ENCODE measurements at regions not wholly inside any gene's neighbourhood (a gene's known extent, or its start where the extent isn't known, plus 50 kb on each side); places are given as distances from the start of the nearest gene placed in this dataset.
"Not testable (repeated sequence)": the region's sequence is repeated elsewhere in the genome, so short reads cannot be mapped to it uniquely, and the experiment has no call there.

GRCh38 chr12:17076811-17077210 lies 470.8 kb upstream of the LMO3 start:
- DNase-seq = peak in 1 of 2 experiments; percentile 35

DNA sequence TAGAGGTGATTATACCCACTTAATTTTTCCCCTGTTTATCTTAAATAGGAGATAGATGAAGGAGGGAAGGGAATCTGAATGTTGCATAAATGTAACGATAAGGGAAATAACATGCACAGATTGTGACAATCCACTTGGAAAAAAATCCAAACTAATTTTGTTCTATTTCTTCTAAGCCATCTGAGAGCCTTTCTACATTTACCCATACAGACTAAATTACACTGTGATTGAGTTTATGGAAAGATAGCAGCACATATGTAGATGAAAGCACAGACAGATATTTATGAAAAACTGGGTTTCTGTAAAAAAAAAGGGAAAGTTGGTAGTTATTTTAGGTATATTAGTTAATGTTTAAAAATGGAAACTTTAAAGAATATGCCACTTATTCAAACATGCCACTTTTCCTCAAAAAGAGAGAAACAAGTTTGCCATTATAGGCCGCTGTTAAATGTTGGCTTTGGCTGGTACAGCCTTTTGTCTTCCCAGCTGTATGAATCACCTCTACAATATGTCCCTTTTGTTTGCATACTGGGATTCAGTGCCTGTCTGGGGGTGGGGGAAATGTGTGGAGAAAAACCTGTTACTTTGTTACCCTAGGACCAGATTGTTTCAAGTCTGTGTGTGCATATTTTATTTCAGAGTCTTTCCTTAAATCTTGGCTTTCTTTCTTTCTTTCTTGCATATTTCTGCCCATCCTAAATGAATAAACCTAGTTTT lies 470.2 kb upstream of the LMO3 start:
- DNase-seq = peak; percentile 54 to 81

GRCh38 chr12:17064834-17065233 lies 458.9 kb upstream of the LMO3 start:
- no peak for DNase-seq

GRCh38 chr12:17062267-17063036 lies 456.5 kb upstream of the LMO3 start:
- no peak for DNase-seq

GRCh38 chr12:17060260-17060659 lies 454.3 kb upstream of the LMO3 start:
- no peak for DNase-seq

DNA sequence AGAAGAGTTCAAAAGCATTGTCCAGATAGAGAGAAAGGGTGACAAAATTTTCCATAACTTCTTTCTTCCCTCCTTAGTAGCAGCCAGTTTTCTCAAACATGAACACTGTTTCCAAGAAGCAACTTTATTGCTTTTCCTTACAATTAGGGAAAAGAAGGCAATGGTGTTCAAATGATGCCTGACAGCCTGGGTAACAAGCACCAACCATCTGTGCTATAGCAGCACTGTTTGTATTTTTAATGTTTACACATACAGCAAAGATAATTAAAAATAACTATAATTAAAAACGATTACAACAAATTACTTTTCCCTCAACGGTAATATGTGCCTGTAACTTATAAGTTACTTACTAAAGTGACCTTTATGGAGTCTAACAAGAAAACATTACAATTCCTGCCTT lies 450.6 kb upstream of the LMO3 start:
- DNase-seq = no peak

DNA sequence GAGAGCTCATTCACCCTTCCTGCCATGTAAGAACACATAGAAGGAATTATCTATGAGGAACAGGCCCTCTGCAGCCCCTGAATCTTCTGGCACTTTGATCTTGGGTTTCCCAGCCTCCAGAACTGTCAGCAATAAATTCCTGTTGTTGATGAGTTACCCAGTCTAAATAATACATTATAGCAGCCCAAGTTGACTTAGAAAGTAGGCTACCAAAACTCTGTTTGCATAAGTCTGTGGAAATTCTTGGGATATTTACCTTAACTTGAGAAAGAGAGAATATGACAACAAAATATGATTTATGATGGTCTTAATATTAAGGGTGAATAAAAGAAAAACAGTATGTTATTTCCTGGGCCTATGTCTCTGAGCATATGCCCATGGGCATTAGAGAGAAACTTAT lies 433.0 kb upstream of the LMO3 start:
- no peak for DNase-seq

DNA sequence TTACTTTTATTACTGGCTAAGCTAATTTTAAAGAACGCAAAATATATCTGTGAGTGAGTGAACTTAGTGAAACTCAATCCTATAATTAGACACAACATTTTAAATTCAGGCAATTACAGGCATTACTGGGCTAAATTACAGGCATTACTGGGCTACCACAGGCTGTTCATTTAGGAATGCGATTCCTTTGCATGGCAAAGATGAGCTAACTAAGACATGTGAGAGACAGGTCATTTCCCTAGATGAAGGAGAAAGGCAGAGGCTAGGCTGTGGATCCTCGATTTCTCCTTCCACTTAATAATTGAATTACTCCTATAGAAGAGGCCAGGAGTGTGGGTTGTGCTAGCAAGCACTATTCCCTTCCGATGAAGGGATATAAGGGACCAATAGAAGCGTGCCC lies 429.4 kb upstream of the LMO3 start:
- DNase-seq = no peak

GRCh38 chr12:17030338-17030737 lies 424.4 kb upstream of the LMO3 start:
- no peak for DNase-seq

DNA sequence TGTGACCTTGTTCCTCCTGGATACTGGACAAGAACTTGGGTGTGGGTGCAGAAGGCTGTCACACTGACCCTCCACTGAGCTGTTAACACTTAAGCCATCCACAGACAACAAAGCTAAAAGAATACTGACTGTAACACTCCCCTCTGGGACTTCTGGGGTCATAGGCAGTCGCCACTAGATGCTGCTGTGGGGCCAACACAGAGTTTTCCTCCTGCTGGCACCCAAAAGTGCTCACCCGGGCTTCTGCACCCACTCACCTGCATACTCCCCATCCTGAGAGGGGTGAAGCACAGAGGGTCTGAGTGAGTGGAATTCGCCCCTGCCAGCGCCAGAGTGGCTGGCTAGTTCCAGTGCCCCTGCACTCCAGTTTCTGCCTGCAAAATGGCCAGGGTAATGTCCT lies 422.4 kb upstream of the LMO3 start:
- no peak for DNase-seq

GRCh38 chr12:17025424-17025823 lies 419.5 kb upstream of the LMO3 start:
- DNase-seq = not testable (repeated sequence)

DNA sequence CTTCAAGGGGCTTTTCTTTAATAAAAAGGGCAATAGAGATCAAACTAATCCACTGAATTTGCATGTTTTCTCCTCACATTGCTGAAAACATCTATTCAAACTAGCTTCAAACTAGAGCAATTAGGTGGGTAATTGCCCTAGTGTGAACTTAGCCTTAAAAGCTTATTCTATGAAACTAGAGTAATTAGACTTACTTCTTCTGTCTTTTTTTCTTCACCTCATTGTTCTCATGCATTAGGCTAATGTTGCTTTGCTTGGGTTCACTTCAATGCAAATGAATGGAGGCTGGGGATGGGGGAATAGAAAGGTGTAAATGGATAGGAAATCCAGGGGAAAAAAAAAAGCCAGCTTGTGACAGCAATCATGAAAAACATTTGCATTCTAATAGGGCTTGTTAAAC lies 414.8 kb upstream of the LMO3 start:
- no peak for DNase-seq

DNA sequence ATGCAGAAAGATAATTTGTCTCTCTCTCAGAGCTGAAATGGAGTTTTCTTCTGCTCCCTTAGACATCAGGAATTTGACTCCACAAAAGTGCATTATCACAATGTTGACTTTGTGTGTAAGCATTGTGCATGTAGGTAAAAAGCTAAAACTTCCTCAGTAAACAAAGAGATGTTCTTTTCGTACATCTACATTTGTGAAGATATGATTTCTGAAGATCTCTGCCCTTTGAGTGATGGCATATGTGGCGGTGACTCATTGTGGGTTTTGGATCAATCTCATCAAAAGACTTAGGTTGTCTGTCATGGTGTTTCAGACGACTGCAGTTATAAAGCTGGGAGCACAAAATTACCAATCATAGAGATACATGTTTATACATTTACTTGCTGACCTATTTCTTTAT lies 411.4 kb upstream of the LMO3 start:
- peak; percentile 29 to 62 for DNase-seq

DNA sequence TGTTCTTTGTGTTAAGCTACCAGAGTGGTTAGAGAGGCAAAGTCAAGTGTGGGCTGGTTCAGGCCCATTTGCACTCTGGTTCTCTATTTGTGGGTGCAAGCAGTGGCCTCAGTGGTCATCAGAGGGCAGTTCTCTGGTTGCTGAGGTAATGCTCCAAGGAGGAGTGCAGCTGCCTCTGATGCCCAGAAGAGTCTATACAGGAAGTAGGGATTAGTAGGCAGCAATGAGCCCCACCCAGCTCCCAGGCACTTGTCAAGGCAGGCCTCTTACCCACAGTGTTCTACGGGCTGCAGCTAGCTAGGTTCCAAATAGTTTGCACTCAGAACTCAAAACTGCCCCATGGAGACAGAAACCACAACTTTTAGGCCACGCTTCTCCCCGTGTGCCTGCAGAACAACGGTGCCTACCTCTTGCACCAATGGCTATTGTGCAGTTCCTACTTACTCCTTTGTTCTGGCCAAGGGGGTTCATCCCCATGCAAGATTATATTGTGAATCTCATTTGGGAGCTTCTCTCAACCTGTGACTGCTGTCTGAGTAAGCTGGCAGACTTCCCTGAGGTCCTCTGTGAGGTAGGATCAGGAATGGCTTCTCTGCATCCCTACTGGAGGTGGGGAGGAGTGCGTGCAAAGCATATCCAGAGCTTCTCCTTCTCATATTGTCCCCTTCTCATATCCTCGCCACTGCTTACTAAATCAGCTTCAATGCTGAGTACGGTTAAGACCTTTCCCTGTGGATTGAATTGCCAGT lies 410.3 kb upstream of the LMO3 start:
- DNase-seq = no peak

DNA sequence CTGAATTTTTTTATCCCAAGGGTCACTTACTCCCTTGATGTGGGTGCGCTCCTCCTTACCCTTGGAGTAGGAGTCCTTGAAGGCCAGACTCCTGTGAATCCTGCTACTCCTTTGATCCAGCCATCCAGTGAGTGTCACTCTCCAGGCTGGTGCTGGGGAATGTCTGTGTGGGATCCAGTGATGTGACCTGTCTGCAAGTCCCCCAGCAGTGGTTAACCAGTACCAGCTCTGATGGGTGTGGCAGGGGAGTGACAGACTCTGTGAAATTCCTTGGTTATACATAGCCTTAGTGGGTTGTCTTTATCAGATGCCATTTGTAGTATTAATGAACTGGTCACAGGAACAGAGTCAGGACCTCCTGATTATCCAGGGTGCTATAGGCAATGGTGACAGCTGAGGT lies 409.5 kb upstream of the LMO3 start:
- no peak for DNase-seq

DNA sequence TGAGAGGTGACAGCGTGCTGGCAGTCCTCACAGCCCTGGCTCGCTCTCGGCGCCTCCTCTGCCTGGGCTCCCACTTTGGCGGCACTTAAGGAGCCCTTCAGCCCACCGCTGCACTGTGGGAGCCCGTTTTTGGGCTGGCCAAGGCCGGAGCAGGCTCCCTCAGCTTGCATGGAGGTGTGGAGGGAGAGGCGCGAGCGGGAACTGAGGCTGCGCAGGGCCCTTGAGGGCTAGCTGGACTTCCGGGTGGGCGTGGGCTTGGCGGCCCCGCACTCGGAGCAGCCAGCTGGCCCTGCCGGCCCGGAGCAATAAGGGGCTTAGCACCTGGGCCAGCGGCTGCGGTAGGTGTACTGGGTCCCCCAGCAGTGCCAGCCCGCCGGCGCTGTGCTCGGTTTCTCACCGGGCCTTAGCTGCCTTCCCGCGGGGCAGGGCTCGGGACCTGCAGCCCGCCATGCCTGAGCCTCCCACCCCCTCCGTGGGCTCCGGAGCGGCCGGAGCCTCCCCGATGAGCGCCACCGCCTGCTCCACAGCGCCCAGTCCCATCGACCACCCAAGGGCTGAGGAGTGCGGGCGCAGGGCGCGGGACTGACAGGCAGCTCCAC lies 401.6 kb upstream of the LMO3 start:
- not testable (repeated sequence) for DNase-seq

DNA sequence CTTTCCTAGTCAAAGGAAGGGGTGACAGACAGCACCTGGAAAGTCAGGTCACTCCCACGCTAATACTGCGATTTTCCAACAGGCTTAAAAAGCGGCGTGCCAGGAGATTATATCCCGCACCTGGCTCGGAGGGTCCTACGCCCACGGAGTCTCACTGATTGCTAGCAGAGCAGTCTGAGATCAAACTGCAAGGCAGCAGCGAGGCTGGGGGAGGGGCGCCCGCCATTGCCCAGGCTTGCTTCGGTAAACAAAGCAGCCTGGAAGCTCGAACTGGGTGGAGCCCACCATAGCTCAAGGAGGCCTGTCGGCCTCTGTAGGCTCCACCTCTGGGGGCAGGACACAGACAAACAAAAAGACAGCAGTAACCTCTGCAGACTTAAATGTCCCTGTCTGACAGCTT lies 392.6 kb upstream of the LMO3 start:
- DNase-seq = not testable (repeated sequence)

DNA sequence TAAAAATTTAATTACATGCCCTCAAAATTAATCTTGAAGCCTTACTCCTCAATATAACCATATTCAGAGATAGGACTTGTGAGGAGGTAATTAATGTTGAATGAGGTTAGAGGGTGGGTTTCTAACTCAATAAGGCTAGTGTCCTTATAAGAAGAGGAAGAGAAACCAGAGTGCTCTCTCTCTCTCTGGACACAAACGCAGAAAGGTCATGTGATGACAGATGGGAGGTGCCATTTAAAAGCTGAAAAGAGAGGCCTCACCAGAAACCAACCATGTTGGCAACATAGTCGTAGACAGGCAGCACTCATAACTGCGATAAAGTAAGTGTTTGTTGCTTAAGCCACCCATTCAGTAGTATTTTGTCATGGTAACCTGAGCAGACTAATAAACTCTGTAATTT lies 378.5 kb upstream of the LMO3 start:
- no peak for DNase-seq

GRCh38 chr12:16972923-16973770 lies 367.2 kb upstream of the LMO3 start:
- DNase-seq = no peak

DNA sequence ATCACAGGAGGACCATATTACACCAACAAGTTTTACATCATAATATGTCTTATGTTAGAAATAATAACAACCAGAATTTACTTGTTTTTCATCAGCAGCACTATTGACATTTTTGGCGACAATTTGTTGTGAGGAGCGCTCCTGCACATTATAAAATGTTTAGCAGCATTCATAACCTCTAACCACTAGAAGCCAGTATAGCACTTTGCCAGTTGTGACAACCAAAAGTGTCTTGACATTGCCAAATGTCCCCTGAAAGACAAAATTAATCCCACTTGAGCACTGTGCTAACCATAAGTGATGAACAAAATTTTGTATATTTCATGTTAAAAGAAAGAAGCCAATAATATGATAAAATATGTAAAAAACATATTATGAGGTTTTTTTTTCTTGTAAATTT lies 356.9 kb upstream of the LMO3 start:
- peak in 1 of 2 experiments; percentile 33 for DNase-seq

DNA sequence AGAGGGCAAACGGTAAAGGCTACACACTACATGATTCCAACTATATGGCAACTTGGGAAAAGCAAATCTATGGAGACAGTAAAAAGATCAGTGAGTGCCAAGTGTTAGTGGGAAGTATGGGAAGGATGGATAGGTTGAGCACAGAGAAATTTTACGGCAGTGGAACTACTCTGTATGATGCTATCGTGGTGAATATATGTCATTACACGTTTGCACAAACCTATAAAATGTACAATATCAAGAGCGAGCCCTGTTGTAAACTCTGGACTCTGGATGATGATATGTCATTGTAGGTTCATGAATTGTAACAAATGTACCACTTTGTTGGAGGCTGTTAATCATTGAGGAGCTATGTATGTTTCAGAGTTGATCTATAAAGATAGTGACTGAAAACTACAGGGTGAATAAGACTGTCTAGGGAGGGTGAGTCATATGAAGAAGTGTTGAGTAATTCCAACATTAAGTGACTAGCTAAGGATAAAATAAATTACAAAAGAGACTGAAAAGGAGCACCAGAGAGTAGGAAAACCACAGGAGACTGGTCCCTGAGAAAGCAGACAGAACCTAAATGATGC lies 349.2 kb upstream of the LMO3 start:
- DNase-seq = no peak

Data from NCI-H446 (cell line).